GM19043 (cell line): ENCODE measurements at regions not wholly inside any gene's neighbourhood (a gene's known extent, or its start where the extent isn't known, plus 50 kb on each side); places are given as distances from the start of the nearest gene placed in this dataset.
"Not testable (repeated sequence)": the region's sequence is repeated elsewhere in the genome, so short reads cannot be mapped to it uniquely, and the experiment has no call there.

Experiments used
- ATAC-seq: cut with Tn5 transposase; IDR thresholded peaks from one replicate; pipeline ENCODE4 v1.9.1; 2021; ENCODE audit warnings: low read depth; ENCODE audit not compliant: unreplicated experiment

GRCh38 chr7:123324283-123324682 is 124.5 kb upstream of the SLC13A1 start:
- ATAC-seq = no peak

- no peak for ATAC-seq
Measured at GRCh38 chr7:123323689-123324088, 123.9 kb upstream of the SLC13A1 start.

- ATAC-seq = not testable (repeated sequence)
Measured at GRCh38 chr7:123321578-123321977, 121.8 kb upstream of the SLC13A1 start.

- ATAC-seq = no peak
Measured at GRCh38 chr7:123319911-123320310, 120.1 kb upstream of the SLC13A1 start.

GRCh38 chr7:123314886-123315285 is 115.1 kb upstream of the SLC13A1 start:
- no peak for ATAC-seq

GRCh38 chr7:123308254-123308951 is 108.6 kb upstream of the SLC13A1 start:
- ATAC-seq = no peak

- ATAC-seq = no peak
Measured at GRCh38 chr7:123305840-123306375, 106.1 kb upstream of the SLC13A1 start.

GRCh38 chr7:123303926-123304325 is 104.2 kb upstream of the SLC13A1 start:
- ATAC-seq = no peak

- ATAC-seq = no peak
Measured at GRCh38 chr7:123296965-123297364, 97.2 kb upstream of the SLC13A1 start.

- ATAC-seq = no peak
Measured at GRCh38 chr7:123293710-123294109, 93.9 kb upstream of the SLC13A1 start.

- ATAC-seq = no peak
Measured at GRCh38 chr7:123292227-123292626, 92.5 kb upstream of the SLC13A1 start.

- no peak for ATAC-seq
Measured at GRCh38 chr7:123289200-123289599, 89.4 kb upstream of the SLC13A1 start.

GRCh38 chr7:123285076-123285700 is 85.4 kb upstream of the SLC13A1 start:
- no peak for ATAC-seq

- no peak for ATAC-seq
Measured at GRCh38 chr7:123283373-123283772, 83.6 kb upstream of the SLC13A1 start.

- ATAC-seq = no peak
Measured at GRCh38 chr7:123282181-123282580, 82.4 kb upstream of the SLC13A1 start.

- ATAC-seq = no peak
Measured at GRCh38 chr7:123279949-123280348, 80.2 kb upstream of the SLC13A1 start.

GRCh38 chr7:123275036-123275753 is 75.4 kb upstream of the SLC13A1 start:
- no peak for ATAC-seq

GRCh38 chr7:123273185-123273584 is 73.4 kb upstream of the SLC13A1 start:
- no peak for ATAC-seq

- ATAC-seq = no peak
Measured at GRCh38 chr7:123271856-123272255, 72.1 kb upstream of the SLC13A1 start.

GRCh38 chr7:123271231-123271630 is 71.5 kb upstream of the SLC13A1 start:
- ATAC-seq = no peak

- no peak for ATAC-seq
Measured at GRCh38 chr7:123270570-123270969, 70.8 kb upstream of the SLC13A1 start.
